ENCODE measurements at regions not wholly inside any gene's neighbourhood (a gene's known extent, or its start where the extent isn't known, plus 50 kb on each side); places are given as distances from the start of the nearest gene placed in this dataset.

DNA sequence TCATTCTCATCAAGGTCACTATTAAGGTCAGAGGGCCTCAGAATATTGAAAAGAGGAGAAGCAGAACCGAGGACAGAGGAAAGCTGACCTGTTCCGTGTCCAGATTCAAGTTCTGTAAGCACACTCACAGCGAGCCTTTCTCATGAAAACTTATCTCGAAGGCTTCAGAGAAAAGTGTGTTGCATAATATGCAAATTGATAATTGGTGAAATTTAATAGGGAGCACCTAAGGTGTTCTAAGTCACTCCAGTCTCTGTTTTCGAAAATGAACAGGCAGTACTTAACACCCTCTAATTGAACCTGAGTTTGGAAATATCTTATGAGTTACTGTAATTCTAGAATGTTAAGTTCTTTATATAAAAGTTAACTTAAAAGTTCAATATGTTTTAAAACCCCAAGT, 181.2 kb upstream of the PDE10A start:
- Histone ChIP-seq H3K4me1 (ENCODE audit: insufficient read depth) (peaks cover 59% of the 10 kb centered on the region), H3K27ac (ENCODE audit: low read depth) (no peak overlapping the region), H3K9me2 (ENCODE audit: insufficient read depth) (no peaks in the 10 kb centered on the region; the same call in 1 of the 2 replicates), H4K20me1 (replicated peaks; ENCODE audit: insufficient read depth) (no peaks in the 10 kb centered on the region), H3K4me2 (no peak overlapping the region), H3K4me3 (no peak overlapping the region), H3F3A (replicated peaks; ENCODE audit: low read depth) (no peaks in the 10 kb centered on the region), H3K79me2 (replicated peaks; ENCODE audit: insufficient read depth) (no peaks in the 10 kb centered on the region), H3K36me3 (ENCODE audit: insufficient read depth) (no peaks in the 10 kb centered on the region), H2AFZ (no peak overlapping the region; the same call in 1 of the 2 replicates), H3K27me3 (ENCODE audit: insufficient read depth) (no peaks in the 10 kb centered on the region)
- Mint-ChIP-seq H3K4me1 (peaks cover 64% of the 10 kb centered on the region), H3K4me3 (no peak overlapping the region), H3K36me3 (ENCODE audit: low read depth) (no peaks in the 10 kb centered on the region), H3K27ac (no peak overlapping the region), H3K27me3 (ENCODE audit: insufficient read depth, low read depth, poor library complexity) (peaks cover 3% of the 10 kb centered on the region), H3K9me3 (peaks cover 4% of the 10 kb centered on the region; the same call in 1 of the 3 replicates)
- ATAC-seq (no peak), DNase-seq (ENCODE audit: low spot score) (no peak)
- TF ChIP-seq, protein P1, sequence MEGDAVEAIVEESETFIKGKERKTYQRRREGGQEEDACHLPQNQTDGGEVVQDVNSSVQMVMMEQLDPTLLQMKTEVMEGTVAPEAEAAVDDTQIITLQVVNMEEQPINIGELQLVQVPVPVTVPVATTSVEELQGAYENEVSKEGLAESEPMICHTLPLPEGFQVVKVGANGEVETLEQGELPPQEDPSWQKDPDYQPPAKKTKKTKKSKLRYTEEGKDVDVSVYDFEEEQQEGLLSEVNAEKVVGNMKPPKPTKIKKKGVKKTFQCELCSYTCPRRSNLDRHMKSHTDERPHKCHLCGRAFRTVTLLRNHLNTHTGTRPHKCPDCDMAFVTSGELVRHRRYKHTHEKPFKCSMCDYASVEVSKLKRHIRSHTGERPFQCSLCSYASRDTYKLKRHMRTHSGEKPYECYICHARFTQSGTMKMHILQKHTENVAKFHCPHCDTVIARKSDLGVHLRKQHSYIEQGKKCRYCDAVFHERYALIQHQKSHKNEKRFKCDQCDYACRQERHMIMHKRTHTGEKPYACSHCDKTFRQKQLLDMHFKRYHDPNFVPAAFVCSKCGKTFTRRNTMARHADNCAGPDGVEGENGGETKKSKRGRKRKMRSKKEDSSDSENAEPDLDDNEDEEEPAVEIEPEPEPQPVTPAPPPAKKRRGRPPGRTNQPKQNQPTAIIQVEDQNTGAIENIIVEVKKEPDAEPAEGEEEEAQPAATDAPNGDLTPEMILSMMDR (conservative IDR thresholded peaks at IDR 0.05; ENCODE audit: low read depth in 2 of 2), result no peak
- no peak for TF ChIP-seq JUNB (IDR thresholded peaks at IDR 0.05; ENCODE audit: unreplicated experiment)

DNA sequence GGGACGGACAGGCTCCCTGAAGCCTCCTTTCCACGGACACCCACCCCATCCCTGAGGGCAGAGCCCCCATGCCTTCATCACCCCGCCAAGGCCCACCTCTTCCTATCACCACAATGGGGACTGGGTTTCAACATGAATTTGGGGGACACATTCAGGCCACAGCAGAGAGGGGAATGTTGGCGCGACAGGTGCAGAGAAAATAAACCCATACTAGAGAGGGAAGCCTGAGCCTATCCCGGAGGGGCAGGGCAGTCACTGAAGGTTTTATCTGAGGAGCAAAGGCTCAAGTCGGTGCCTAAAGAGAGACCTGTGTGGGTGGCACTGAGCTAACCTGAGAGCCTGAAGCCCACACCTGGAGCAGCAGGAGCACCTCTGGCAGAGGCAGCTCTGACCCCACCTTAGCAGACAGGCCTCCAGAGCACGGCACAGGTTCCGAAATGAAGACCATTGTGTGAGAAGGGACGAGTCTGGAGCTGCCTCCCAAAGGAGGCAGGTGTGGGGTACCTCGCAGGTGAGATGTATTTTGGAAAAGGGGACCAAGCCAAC, 180.6 kb upstream of the PDE10A start:
- no peaks in the 10 kb centered on the region for H4K20me1 ChIP-seq (replicated peaks; ENCODE audit: insufficient read depth)
- Mint-ChIP-seq H3K4me3 (no peak overlapping the region), H3K27ac (no peak overlapping the region), H3K4me1 (peaks cover 65% of the 10 kb centered on the region), H3K27me3 (ENCODE audit: insufficient read depth, low read depth, poor library complexity) (peaks cover 3% of the 10 kb centered on the region), H3K9me3 (peaks cover 4% of the 10 kb centered on the region; the same call in 1 of the 3 replicates), H3K36me3 (ENCODE audit: low read depth) (no peaks in the 10 kb centered on the region)
- no peaks in the 10 kb centered on the region for H3K27me3 ChIP-seq (ENCODE audit: insufficient read depth)
- DNase-seq (ENCODE audit: low spot score) (no peak), ATAC-seq (no peak; the same call in 2 of the 3 replicates)
- no peaks in the 10 kb centered on the region for H3K36me3 ChIP-seq (ENCODE audit: insufficient read depth)
- peak overlapping the region; percentile 70; the same call in 1 of the 2 replicates for H3K4me2 ChIP-seq
- H3K79me2 ChIP-seq (replicated peaks; ENCODE audit: insufficient read depth), result no peaks in the 10 kb centered on the region
- H3K9me2 ChIP-seq (ENCODE audit: insufficient read depth), result no peaks in the 10 kb centered on the region; the same call in 1 of the 2 replicates
- H2AFZ ChIP-seq, result no peak overlapping the region; the same call in none of the 2 replicates
- H3K4me1 ChIP-seq (ENCODE audit: insufficient read depth), result peaks cover 59% of the 10 kb centered on the region
- no peak for TF ChIP-seq ZNF114 (CRISPR knock-in tag; IDR thresholded peaks at IDR 0.05)
- no peak for TF ChIP-seq JUNB (IDR thresholded peaks at IDR 0.05; ENCODE audit: unreplicated experiment)
- TF ChIP-seq, protein P2, sequence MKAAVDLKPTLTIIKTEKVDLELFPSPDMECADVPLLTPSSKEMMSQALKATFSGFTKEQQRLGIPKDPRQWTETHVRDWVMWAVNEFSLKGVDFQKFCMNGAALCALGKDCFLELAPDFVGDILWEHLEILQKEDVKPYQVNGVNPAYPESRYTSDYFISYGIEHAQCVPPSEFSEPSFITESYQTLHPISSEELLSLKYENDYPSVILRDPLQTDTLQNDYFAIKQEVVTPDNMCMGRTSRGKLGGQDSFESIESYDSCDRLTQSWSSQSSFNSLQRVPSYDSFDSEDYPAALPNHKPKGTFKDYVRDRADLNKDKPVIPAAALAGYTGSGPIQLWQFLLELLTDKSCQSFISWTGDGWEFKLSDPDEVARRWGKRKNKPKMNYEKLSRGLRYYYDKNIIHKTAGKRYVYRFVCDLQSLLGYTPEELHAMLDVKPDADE (IDR thresholded peaks at IDR 0.05), result no peak
- no peaks in the 10 kb centered on the region for H3F3A ChIP-seq (replicated peaks; ENCODE audit: low read depth)
- H3K27ac ChIP-seq (ENCODE audit: low read depth), result no peak overlapping the region
- no peak overlapping the region for H3K4me3 ChIP-seq

DNA sequence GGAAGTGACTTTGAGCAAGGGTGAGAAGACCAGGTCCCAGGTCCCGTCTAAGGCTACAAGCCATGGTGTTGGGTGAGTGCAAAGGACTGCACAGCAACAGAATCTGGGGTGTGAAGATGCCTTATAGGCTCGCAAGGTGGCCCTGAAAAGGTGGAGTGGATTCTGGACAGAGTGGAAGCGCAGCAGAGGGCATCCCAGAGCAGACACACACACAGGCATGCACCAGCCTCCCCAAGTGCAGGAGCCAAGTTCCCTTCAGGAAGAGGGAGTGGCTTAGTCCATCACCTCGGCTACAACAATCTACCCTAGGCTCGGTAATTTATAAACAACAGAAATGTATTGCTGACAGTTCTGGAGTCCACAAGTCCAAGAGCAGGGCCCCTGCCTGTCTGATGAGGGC, 180.1 kb upstream of the PDE10A start:
- peak overlapping the region; percentile 70 for H3K4me2 ChIP-seq
- ATAC-seq (peak; percentile 55), DNase-seq (ENCODE audit: low spot score) (peak; percentile 36)
- peak overlapping the region; percentile 27; the same call in 2 of the 3 replicates for H3K4me3 Mint-ChIP-seq
- H4K20me1 ChIP-seq (replicated peaks; ENCODE audit: insufficient read depth), result no peaks in the 10 kb centered on the region
- no peak overlapping the region for H3K27ac ChIP-seq (ENCODE audit: low read depth)
- H3K27ac Mint-ChIP-seq, result no peak overlapping the region
- peak overlapping the region; percentile 83; the same call in 1 of the 2 replicates for H2AFZ ChIP-seq
- no peaks in the 10 kb centered on the region for H3K36me3 ChIP-seq (ENCODE audit: insufficient read depth)
- H3K27me3 Mint-ChIP-seq (ENCODE audit: insufficient read depth, low read depth, poor library complexity), result peaks cover 3% of the 10 kb centered on the region
- peaks cover 68% of the 10 kb centered on the region for H3K4me1 Mint-ChIP-seq
- peaks cover 4% of the 10 kb centered on the region; the same call in 1 of the 3 replicates for H3K9me3 Mint-ChIP-seq
- no peaks in the 10 kb centered on the region for H3F3A ChIP-seq (replicated peaks; ENCODE audit: low read depth)
- H3K27me3 ChIP-seq (ENCODE audit: insufficient read depth), result no peaks in the 10 kb centered on the region
- H3K9me2 ChIP-seq (ENCODE audit: insufficient read depth), result no peaks in the 10 kb centered on the region; the same call in 1 of the 2 replicates
- H3K36me3 Mint-ChIP-seq (ENCODE audit: low read depth), result no peaks in the 10 kb centered on the region
- H3K4me1 ChIP-seq (ENCODE audit: insufficient read depth), result peaks cover 59% of the 10 kb centered on the region
- H3K4me3 ChIP-seq, result peak overlapping the region; percentile 15; the same call in 1 of the 2 replicates
- H3K79me2 ChIP-seq (replicated peaks; ENCODE audit: insufficient read depth), result no peaks in the 10 kb centered on the region
- no peak for TF ChIP-seq ZNF114 (CRISPR knock-in tag; IDR thresholded peaks at IDR 0.05)
- TF ChIP-seq EZH2phosphoT487 (IDR thresholded peaks at IDR 0.05; ENCODE audit: unreplicated experiment), result no peak
- TF ChIP-seq, protein P2 (IDR thresholded peaks at IDR 0.05), result no peak
- no peak for TF ChIP-seq JUNB (IDR thresholded peaks at IDR 0.05; ENCODE audit: unreplicated experiment)
- TF ChIP-seq, protein P1 (conservative IDR thresholded peaks at IDR 0.05; ENCODE audit: low read depth in 2 of 2), result no peak
- TF ChIP-seq ZNF331 (CRISPR knock-in tag; IDR thresholded peaks at IDR 0.05; ENCODE audit: low read depth), result no peak
- no peak for TF ChIP-seq NANOG (IDR thresholded peaks at IDR 0.05; ENCODE audit: borderline replicate concordance)
- TF ChIP-seq STAT1 (IDR thresholded peaks at IDR 0.05; ENCODE audit: unreplicated experiment), result no peak

Data from GM23338 (cell line).